ENCODE measurements at regions not wholly inside any gene's neighbourhood (a gene's known extent, or its start where the extent isn't known, plus 50 kb on each side); places are given as distances from the start of the nearest gene placed in this dataset.

DNA sequence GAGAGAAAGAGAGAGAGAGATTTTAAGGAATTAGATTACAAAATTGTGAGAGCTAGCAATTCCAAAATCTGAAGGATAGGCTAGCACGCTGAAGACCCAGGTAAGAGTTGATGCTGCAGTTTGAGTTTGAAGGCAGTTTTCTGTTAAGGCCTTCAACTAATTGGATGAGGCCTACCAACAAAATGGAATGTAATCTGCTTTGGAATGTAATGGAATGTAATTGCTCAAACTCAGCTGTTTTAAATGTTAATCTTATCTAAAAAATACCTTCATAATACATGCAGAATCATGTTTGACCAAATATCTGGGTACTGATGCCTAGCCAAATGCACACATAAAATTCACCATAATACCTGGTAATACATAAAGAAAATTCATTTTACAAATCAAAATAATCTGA, 976.1 kb downstream of the LTN1 start:
- TF ChIP-seq, protein P1, sequence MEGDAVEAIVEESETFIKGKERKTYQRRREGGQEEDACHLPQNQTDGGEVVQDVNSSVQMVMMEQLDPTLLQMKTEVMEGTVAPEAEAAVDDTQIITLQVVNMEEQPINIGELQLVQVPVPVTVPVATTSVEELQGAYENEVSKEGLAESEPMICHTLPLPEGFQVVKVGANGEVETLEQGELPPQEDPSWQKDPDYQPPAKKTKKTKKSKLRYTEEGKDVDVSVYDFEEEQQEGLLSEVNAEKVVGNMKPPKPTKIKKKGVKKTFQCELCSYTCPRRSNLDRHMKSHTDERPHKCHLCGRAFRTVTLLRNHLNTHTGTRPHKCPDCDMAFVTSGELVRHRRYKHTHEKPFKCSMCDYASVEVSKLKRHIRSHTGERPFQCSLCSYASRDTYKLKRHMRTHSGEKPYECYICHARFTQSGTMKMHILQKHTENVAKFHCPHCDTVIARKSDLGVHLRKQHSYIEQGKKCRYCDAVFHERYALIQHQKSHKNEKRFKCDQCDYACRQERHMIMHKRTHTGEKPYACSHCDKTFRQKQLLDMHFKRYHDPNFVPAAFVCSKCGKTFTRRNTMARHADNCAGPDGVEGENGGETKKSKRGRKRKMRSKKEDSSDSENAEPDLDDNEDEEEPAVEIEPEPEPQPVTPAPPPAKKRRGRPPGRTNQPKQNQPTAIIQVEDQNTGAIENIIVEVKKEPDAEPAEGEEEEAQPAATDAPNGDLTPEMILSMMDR (IDR thresholded peaks at IDR 0.05): no peak
- TF ChIP-seq, protein P2, sequence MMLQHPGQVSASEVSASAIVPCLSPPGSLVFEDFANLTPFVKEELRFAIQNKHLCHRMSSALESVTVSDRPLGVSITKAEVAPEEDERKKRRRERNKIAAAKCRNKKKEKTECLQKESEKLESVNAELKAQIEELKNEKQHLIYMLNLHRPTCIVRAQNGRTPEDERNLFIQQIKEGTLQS (CRISPR knock-in tag; conservative IDR thresholded peaks at IDR 0.05): no peak
- TF ChIP-seq, protein P3, sequence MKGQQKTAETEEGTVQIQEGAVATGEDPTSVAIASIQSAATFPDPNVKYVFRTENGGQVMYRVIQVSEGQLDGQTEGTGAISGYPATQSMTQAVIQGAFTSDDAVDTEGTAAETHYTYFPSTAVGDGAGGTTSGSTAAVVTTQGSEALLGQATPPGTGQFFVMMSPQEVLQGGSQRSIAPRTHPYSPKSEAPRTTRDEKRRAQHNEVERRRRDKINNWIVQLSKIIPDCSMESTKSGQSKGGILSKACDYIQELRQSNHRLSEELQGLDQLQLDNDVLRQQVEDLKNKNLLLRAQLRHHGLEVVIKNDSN (CRISPR knock-in tag; IDR thresholded peaks at IDR 0.05): no peak
- TF ChIP-seq ZNF416 (CRISPR knock-in tag; IDR thresholded peaks at IDR 0.05): no peak
- TF ChIP-seq ZNF423 (CRISPR knock-in tag; IDR thresholded peaks at IDR 0.05): no peak
- TF ChIP-seq, protein P4, sequence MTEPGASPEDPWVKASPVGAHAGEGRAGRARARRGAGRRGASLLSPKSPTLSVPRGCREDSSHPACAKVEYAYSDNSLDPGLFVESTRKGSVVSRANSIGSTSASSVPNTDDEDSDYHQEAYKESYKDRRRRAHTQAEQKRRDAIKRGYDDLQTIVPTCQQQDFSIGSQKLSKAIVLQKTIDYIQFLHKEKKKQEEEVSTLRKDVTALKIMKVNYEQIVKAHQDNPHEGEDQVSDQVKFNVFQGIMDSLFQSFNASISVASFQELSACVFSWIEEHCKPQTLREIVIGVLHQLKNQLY (CRISPR knock-in tag; IDR thresholded peaks at IDR 0.05): no peak
- TF ChIP-seq, protein P5, sequence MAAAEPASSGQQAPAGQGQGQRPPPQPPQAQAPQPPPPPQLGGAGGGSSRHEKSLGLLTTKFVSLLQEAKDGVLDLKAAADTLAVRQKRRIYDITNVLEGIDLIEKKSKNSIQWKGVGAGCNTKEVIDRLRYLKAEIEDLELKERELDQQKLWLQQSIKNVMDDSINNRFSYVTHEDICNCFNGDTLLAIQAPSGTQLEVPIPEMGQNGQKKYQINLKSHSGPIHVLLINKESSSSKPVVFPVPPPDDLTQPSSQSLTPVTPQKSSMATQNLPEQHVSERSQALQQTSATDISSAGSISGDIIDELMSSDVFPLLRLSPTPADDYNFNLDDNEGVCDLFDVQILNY (CRISPR knock-in tag; IDR thresholded peaks at IDR 0.05): no peak
- no peak for TF ChIP-seq CREB1 (CRISPR knock-in tag; IDR thresholded peaks at IDR 0.05)
